ENCODE measurements at regions not wholly inside any gene's neighbourhood (a gene's known extent, or its start where the extent isn't known, plus 50 kb on each side); places are given as distances from the start of the nearest gene placed in this dataset.
A peak's percentile ranks its signal among the peaks of the same experiment; 100 is the strongest.

DNA sequence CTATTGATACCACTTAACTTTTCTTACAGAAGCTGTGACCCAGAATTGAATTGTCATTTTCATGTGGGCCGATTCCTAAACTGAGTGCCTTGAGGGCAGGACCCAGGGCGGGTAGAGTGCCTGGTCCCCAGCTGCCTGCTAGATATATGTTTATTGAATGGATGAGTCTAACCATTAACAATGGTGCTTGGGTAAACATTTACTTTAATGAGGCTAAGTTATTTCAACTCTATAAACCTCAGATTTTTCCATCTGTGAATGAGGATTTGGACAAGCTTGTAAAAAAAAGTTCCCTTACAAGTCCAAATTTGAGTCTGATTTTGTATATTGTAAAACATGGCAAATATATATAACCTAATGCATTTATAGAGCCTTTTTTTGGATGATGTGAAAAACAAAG is 181.8 kb upstream of the ELL2 start:
- no peaks in the 10 kb centered on the region for H3K36me3 ChIP-seq (ENCODE audit: control insufficient read depth, insufficient read depth, low read length)
- H3K27ac ChIP-seq (ENCODE audit: low read length), result no peak overlapping the region
- H3K27me3 ChIP-seq (ENCODE audit: control insufficient read depth, insufficient read depth, low read length), result no peaks in the 10 kb centered on the region
- H3K4me3 ChIP-seq (ENCODE audit: low read length), result no peak overlapping the region
- H3K9me3 ChIP-seq (replicated peaks; ENCODE audit: control insufficient read depth, low read depth, low read length), result no peaks in the 10 kb centered on the region
- no peaks in the 10 kb centered on the region for H3K4me1 ChIP-seq (ENCODE audit: control insufficient read depth, insufficient read depth, low read length)
- 100% methylated on average over 2 of the region's 2 CpGs for WGBS (ENCODE audit: insufficient coverage)
- DNase-seq, result no peak

GRCh38 chr5:96142786-96143434 is 181.3 kb upstream of the ELL2 start:
- peak; percentile 54 for DNase-seq

DNA sequence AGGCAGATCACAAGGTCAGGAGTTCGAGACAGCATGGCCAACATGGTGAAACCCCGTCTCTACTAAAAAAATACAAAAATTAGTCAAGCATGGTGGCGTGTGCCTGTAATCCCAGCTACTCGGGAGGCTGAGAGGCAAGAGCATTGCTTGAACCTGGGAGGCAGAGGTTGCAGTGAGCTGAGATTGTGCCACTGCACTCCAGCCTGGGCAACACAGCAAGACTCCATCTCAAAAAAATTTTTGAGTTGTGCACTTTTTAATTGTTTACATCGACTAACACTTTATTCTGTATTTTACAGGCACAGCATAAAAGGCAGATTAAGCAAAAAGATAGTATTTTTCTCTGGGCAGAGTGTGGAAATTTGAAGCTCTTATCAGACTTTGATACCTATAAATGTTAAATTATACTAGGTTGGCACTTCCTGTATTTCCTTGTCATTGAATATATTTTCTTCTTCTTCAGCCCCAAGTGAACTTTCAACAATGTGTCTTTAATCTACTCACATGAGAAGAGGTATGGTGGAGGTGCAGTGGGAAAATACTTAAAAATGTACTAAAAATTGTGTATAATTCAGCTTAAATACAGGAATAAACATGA is 180.6 kb upstream of the ELL2 start:
- DNase-seq, result no peak
- Histone ChIP-seq H3K9me3 (replicated peaks; ENCODE audit: control insufficient read depth, low read depth, low read length) (no peaks in the 10 kb centered on the region), H3K27me3 (ENCODE audit: control insufficient read depth, insufficient read depth, low read length) (no peaks in the 10 kb centered on the region), H3K36me3 (ENCODE audit: control insufficient read depth, insufficient read depth, low read length) (no peaks in the 10 kb centered on the region), H3K27ac (ENCODE audit: low read length) (no peak overlapping the region), H3K4me3 (ENCODE audit: low read length) (no peak overlapping the region), H3K4me1 (ENCODE audit: control insufficient read depth, insufficient read depth, low read length) (no peaks in the 10 kb centered on the region)
- 100% methylated on average over 2 of the region's 5 CpGs for WGBS (ENCODE audit: insufficient coverage)

More at GRCh38 chr5:96142786-96143434, 181.3 kb upstream of the ELL2 start:
- no peaks in the 10 kb centered on the region for H3K27me3 ChIP-seq (ENCODE audit: control insufficient read depth, insufficient read depth, low read length)
- no CpG with 5 or more reads among the region's 3 CpGs for WGBS (ENCODE audit: insufficient coverage)
- no peak overlapping the region for H3K4me3 ChIP-seq (ENCODE audit: low read length)
- no peak overlapping the region for H3K27ac ChIP-seq (ENCODE audit: low read length)
- H3K4me1 ChIP-seq (ENCODE audit: control insufficient read depth, insufficient read depth, low read length), result no peaks in the 10 kb centered on the region
- no peaks in the 10 kb centered on the region for H3K36me3 ChIP-seq (ENCODE audit: control insufficient read depth, insufficient read depth, low read length)
- no peaks in the 10 kb centered on the region for H3K9me3 ChIP-seq (replicated peaks; ENCODE audit: control insufficient read depth, low read depth, low read length)

DNA sequence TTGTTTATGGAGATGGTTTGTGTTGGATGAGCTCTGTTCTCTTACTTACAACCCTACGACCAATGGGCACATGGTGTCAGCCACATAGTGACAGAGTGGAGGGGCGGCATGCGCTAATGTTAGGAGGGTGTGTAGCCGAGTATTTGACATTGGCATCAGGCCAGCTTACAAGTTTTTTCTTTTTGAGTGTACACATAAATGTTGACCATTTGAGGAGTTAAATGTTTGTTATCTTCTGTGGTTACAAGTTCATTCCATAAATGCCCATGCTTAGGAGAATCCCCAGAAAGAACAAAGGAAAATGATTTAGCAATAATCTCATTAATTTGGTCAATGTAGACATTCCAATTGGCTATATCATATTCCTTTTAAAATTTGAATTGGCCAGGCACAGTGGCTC is 180.1 kb upstream of the ELL2 start:
- Histone ChIP-seq H3K4me3 (ENCODE audit: low read length) (no peak overlapping the region), H3K36me3 (ENCODE audit: control insufficient read depth, insufficient read depth, low read length) (no peaks in the 10 kb centered on the region), H3K27me3 (ENCODE audit: control insufficient read depth, insufficient read depth, low read length) (no peaks in the 10 kb centered on the region), H3K4me1 (ENCODE audit: control insufficient read depth, insufficient read depth, low read length) (no peaks in the 10 kb centered on the region), H3K27ac (ENCODE audit: low read length) (no peak overlapping the region), H3K9me3 (replicated peaks; ENCODE audit: control insufficient read depth, low read depth, low read length) (no peaks in the 10 kb centered on the region)
- WGBS (ENCODE audit: insufficient coverage), result no CpG with 5 or more reads among the region's 4 CpGs
- no peak for DNase-seq

DNA sequence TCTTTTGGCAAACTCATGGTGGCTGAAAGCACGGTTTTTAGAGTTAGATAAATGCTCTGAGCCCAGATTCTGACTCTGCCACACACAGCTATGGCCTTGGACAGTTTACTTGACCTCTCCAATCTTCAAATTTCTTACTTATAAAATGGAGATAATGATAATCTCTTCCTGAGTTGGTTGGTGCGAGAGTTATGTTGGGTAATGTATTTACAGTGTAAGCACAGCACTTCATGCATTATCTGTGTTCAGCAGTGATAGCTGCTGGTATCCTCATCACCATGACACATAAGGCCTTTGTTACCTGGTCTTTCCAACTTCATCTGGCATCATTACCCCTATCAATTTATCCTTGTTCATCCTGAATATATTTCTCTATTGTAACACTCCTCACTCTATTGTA is 178.8 kb upstream of the ELL2 start:
- DNase-seq, result no peak
- Histone ChIP-seq H3K9me3 (replicated peaks; ENCODE audit: control insufficient read depth, low read depth, low read length) (no peaks in the 10 kb centered on the region), H3K4me1 (ENCODE audit: control insufficient read depth, insufficient read depth, low read length) (no peaks in the 10 kb centered on the region), H3K4me3 (ENCODE audit: low read length) (no peak overlapping the region), H3K36me3 (ENCODE audit: control insufficient read depth, insufficient read depth, low read length) (no peaks in the 10 kb centered on the region), H3K27me3 (ENCODE audit: control insufficient read depth, insufficient read depth, low read length) (no peaks in the 10 kb centered on the region), H3K27ac (ENCODE audit: low read length) (no peak overlapping the region)
- WGBS (ENCODE audit: insufficient coverage), result no CpG with 5 or more reads among the region's 2 CpGs

DNA sequence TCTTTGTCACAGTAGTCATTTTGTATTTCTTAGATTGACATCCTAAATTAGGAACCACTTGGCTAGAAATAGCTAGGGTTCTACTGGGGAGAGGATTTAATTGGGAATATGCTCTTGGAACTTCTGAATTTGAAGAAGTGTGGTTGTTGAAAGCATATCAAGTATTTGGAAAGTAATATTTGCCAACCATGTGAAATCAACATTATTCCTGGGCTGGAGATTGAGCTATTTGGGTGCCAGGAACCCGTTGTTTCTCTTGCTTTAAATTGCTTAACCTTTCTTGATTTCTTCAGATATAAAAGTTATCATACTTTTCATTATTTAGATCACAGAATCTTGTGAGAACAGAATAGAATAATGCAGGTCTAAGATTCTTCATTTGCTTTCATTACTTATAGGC is 178.4 kb upstream of the ELL2 start:
- no peak for DNase-seq
- H3K36me3 ChIP-seq (ENCODE audit: control insufficient read depth, insufficient read depth, low read length), result no peaks in the 10 kb centered on the region
- no CpG with 5 or more reads among the region's 1 CpG for WGBS (ENCODE audit: insufficient coverage)

GRCh38 chr5:96134886-96135285 is 173.2 kb upstream of the ELL2 start:
- DNase-seq, result no peak
- H3K4me1 ChIP-seq (ENCODE audit: control insufficient read depth, insufficient read depth, low read length), result no peaks in the 10 kb centered on the region
- no peaks in the 10 kb centered on the region for H3K27me3 ChIP-seq (ENCODE audit: control insufficient read depth, insufficient read depth, low read length)
- no peaks in the 10 kb centered on the region for H3K36me3 ChIP-seq (ENCODE audit: control insufficient read depth, insufficient read depth, low read length)
- no peak overlapping the region for H3K27ac ChIP-seq (ENCODE audit: low read length)
- no peaks in the 10 kb centered on the region for H3K9me3 ChIP-seq (replicated peaks; ENCODE audit: control insufficient read depth, low read depth, low read length)
- WGBS (ENCODE audit: insufficient coverage), result 94% methylated on average over 2 of the region's 3 CpGs
- H3K4me3 ChIP-seq (ENCODE audit: low read length), result no peak overlapping the region

More for the DNA sequence above, 178.4 kb upstream of the ELL2 start:
- Histone ChIP-seq H3K27me3 (ENCODE audit: control insufficient read depth, insufficient read depth, low read length) (no peaks in the 10 kb centered on the region), H3K4me3 (ENCODE audit: low read length) (no peak overlapping the region), H3K9me3 (replicated peaks; ENCODE audit: control insufficient read depth, low read depth, low read length) (no peaks in the 10 kb centered on the region), H3K27ac (ENCODE audit: low read length) (no peak overlapping the region), H3K4me1 (ENCODE audit: control insufficient read depth, insufficient read depth, low read length) (no peaks in the 10 kb centered on the region)

DNA sequence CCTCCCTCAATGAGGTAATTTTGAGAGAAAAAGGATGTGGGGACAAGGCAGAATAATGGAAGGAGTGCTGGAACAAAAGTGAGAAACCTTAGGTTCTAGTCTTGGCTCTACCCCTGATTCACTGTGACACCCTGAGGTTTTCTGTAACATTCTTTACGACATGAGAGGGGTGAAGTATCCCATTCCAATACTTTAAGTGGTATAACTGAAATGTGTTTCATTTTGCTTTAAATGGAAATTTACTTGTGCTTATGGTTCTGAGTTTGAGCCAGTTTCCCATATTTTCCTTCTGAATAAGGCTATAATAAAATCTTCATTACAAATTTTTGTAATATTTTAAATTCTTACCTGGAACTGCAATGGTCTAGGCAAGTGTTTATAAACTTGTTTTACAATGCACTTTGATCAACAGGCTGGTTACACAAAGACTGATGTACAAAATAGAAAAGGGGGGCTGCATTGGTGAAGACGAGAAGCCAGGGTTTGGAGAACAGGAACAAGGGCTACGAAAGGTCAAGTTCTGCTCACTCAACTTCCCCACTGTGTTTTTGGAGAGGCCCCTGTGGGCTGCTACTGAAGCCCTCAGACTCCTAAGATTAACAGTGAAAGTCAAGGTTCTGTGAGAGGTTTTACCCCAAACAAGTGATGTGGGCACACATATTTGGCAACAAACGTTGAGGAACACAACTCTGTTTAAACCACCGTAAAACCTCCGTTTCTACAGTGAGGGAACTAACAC is 171.9 kb upstream of the ELL2 start:
- H3K36me3 ChIP-seq (ENCODE audit: control insufficient read depth, insufficient read depth, low read length), result no peaks in the 10 kb centered on the region
- H3K4me3 ChIP-seq (ENCODE audit: low read length), result no peak overlapping the region
- WGBS (ENCODE audit: insufficient coverage), result 43% methylated on average over 3 of the region's 6 CpGs
- no peaks in the 10 kb centered on the region for H3K27me3 ChIP-seq (ENCODE audit: control insufficient read depth, insufficient read depth, low read length)
- H3K9me3 ChIP-seq (replicated peaks; ENCODE audit: control insufficient read depth, low read depth, low read length), result no peaks in the 10 kb centered on the region
- DNase-seq, result peak; percentile 14
- no peaks in the 10 kb centered on the region for H3K4me1 ChIP-seq (ENCODE audit: control insufficient read depth, insufficient read depth, low read length)
- no peak overlapping the region for H3K27ac ChIP-seq (ENCODE audit: low read length)

- WGBS (ENCODE audit: insufficient coverage), result no CpG with 5 or more reads among the region's 1 CpG
- H3K4me1 ChIP-seq (ENCODE audit: control insufficient read depth, insufficient read depth, low read length), result no peaks in the 10 kb centered on the region
- H3K36me3 ChIP-seq (ENCODE audit: control insufficient read depth, insufficient read depth, low read length), result no peaks in the 10 kb centered on the region
These were observed 167.6 kb upstream of the ELL2 start for GRCh38 chr5:96129276-96129675.

DNA sequence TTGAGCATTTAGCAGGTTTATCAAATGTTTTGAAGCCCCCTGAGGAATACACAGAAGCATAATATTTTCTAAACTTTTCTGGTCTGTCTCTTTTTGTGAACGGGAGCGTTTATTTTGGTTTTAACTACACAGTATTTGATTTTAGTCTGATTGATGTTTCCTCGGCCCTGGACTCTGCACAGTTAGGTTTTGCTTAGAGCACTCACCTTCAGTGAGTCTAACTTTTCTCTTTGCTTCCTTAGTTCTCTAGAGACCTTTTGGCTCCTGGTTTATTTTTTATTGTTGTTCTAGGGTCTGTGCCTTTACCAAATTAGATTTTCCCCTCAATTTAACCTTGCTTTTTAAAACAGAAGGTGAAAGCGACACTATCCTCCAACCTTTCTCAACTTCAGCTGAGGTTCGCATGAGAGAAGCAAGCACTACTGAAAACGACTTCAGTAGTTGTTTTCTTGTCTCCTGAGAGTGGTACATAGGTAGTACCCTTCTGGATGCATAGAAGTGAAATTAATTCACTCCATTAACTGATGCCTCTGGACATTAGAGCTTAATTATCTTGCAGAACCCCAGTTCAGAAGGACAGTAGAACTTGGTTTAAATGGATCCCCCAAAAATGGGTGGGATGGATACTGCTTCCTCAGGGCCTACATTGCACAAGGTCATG is 166.7 kb upstream of the ELL2 start:
- no peaks in the 10 kb centered on the region for H3K27me3 ChIP-seq (ENCODE audit: control insufficient read depth, insufficient read depth, low read length)
- H3K9me3 ChIP-seq (replicated peaks; ENCODE audit: control insufficient read depth, low read depth, low read length), result no peaks in the 10 kb centered on the region

More at GRCh38 chr5:96129276-96129675, 167.6 kb upstream of the ELL2 start:
- Histone ChIP-seq H3K27me3 (ENCODE audit: control insufficient read depth, insufficient read depth, low read length) (no peaks in the 10 kb centered on the region), H3K9me3 (replicated peaks; ENCODE audit: control insufficient read depth, low read depth, low read length) (no peaks in the 10 kb centered on the region), H3K27ac (ENCODE audit: low read length) (no peak overlapping the region), H3K4me3 (ENCODE audit: low read length) (no peak overlapping the region)
- no peak for DNase-seq

More for the DNA sequence above, 166.7 kb upstream of the ELL2 start:
- Histone ChIP-seq H3K27ac (ENCODE audit: low read length) (no peak overlapping the region), H3K4me3 (ENCODE audit: low read length) (no peak overlapping the region), H3K4me1 (ENCODE audit: control insufficient read depth, insufficient read depth, low read length) (no peaks in the 10 kb centered on the region), H3K36me3 (ENCODE audit: control insufficient read depth, insufficient read depth, low read length) (no peaks in the 10 kb centered on the region)
- no peak for DNase-seq
- WGBS (ENCODE audit: insufficient coverage), result no CpG with 5 or more reads among the region's 6 CpGs
